PC-3 (cell line): ENCODE measurements at regions not wholly inside any gene's neighbourhood (a gene's known extent, or its start where the extent isn't known, plus 50 kb on each side); places are given as distances from the start of the nearest gene placed in this dataset.

Experiments used
- EZH2 ChIP-seq: fragments of 300-600 bp; sonication (generic); IDR thresholded peaks from one replicate; pipeline ENCODE4 v1.6.1; 2017; ENCODE audit warnings: antibody characterized with exemption, mild to moderate bottlenecking, low read length; ENCODE audit not compliant: unreplicated experiment
- EZH2phosphoT487 ChIP-seq: fragments of 300-600 bp; sonication (generic); IDR thresholded peaks from 2 replicates; pipeline ENCODE4 v1.6.1; 2018; ENCODE audit warnings: mild to moderate bottlenecking, antibody characterized with exemption, low read length, borderline replicate concordance
- TF ChIP-seq, protein P1 (sequence below): fragments of 300-600 bp; sonication (generic); conservative IDR thresholded peaks from 2 replicates; pipeline ENCODE4 v1.5.1; 2017; ENCODE audit warnings: antibody characterized with exemption, low read depth, mild to moderate bottlenecking, low read length

DNA sequence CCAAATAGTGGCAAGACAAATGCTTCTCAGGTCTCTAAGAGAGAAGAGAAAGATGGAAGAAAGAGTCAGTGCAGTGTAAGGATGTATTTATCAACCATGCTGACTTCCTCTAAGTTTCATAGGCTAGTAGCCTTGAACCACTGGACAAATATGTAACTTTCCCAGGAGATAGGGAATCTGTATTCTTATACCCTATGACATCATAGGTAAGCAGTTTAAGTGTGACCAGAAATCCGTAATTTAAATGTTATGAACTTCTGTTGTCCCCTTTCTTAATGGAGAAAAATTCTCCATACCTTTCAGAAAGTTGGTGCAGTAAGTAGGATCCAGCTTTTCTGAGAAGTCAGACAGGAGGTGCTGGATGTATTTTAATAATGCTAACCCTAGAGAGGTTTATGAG is 256.2 kb downstream of the LNPK start:
- TF ChIP-seq, protein P1, sequence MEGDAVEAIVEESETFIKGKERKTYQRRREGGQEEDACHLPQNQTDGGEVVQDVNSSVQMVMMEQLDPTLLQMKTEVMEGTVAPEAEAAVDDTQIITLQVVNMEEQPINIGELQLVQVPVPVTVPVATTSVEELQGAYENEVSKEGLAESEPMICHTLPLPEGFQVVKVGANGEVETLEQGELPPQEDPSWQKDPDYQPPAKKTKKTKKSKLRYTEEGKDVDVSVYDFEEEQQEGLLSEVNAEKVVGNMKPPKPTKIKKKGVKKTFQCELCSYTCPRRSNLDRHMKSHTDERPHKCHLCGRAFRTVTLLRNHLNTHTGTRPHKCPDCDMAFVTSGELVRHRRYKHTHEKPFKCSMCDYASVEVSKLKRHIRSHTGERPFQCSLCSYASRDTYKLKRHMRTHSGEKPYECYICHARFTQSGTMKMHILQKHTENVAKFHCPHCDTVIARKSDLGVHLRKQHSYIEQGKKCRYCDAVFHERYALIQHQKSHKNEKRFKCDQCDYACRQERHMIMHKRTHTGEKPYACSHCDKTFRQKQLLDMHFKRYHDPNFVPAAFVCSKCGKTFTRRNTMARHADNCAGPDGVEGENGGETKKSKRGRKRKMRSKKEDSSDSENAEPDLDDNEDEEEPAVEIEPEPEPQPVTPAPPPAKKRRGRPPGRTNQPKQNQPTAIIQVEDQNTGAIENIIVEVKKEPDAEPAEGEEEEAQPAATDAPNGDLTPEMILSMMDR, result no peak
- TF ChIP-seq EZH2phosphoT487 (no peak), EZH2 (no peak)
